K562 (cell line): ENCODE measurements at regions not wholly inside any gene's neighbourhood (a gene's known extent, or its start where the extent isn't known, plus 50 kb on each side); places are given as distances from the start of the nearest gene placed in this dataset.

Experiments
- ATAC-seq: fragments of 200-7000 bp; cut with Tn5 transposase; 3 replicates; pipeline ENCODE4 v1.9.1; 2020; ENCODE audit warnings: moderate library complexity
- BruUV-seq: library from RNA; stranded (reverse); fragments of 400-500 nt; replicated peaks from 2 replicates; lab custom pipeline; 2021; lab: Mats Ljungman, UMichigan
- CTCF ChIA-PET: fragments of 300-600 bp; formaldehyde crosslinking; extraction: SDS; loops from one replicate; lab custom pipeline; 2021; ENCODE audit warnings: low intra/inter-chr PET ratio; lab: Yijun Ruan, JAX
- POLR2A ChIA-PET: fragments of 300-600, 350-650 bp; sonication (Branson Sonifier 250); formaldehyde crosslinking; extraction: SDS; loops from one replicate; lab custom pipeline; 2021; ENCODE audit warnings: antibody characterized with exemption, inconsistent platforms; lab: Yijun Ruan, JAX
- DNase-seq, 4 experiments: peaks; one replicate each; pipeline versions ENCODE4 v3.0.0 to v3.0.0-alpha.2; 2011 to 2018; ENCODE audit warnings: low spot score in 3 of 4, mixed read lengths in 3 of 4; ENCODE audit errors: extremely low read depth in 1 of 4
- FAIRE-seq: peaks from 2 replicates; lab custom pipeline; 2011; peaks lifted over from hg19 to GRCh38; lab: Jason Lieb, UNC
- H2AFZ ChIP-seq: 2 replicates; pipeline ENCODE4 v1.6.0; 2011; ENCODE audit warnings: low read depth, low read length, control low read depth, inconsistent platforms
- H3K27ac ChIP-seq: fragments of 200-600 bp; 3 replicates; pipeline ENCODE4 v1.8.0; 2011; ENCODE audit warnings: low read depth, mild to moderate bottlenecking, control low read depth, inconsistent platforms, low read length, moderate library complexity, mixed read lengths; ENCODE audit errors: extremely low read depth
- H3K27me3 ChIP-seq, 2 experiments: fragments of 300-600 bp in 1 of 2; 2 replicates in 1 of 2; 3 replicates in 1 of 2; pipeline versions ENCODE4 v1.6.0 to v1.8.0; 2011; ENCODE audit warnings: inconsistent platforms in 2 of 2, low read length in 2 of 2, mild to moderate bottlenecking in 1 of 2, mixed read lengths in 1 of 2, moderate library complexity in 1 of 2; ENCODE audit not compliant: control insufficient read depth in 2 of 2, insufficient read depth in 2 of 2
- H3K36me3 ChIP-seq: fragments of 300-600 bp; 3 replicates; pipeline ENCODE4 v1.8.0; 2011; ENCODE audit warnings: mild to moderate bottlenecking, low read length, inconsistent platforms; ENCODE audit not compliant: control insufficient read depth, insufficient read depth
- H3K4me1 ChIP-seq, 2 experiments: fragments of 200-600 bp in 1 of 2; replicated peaks in 1 of 2; 2 replicates in 1 of 2; 3 replicates in 1 of 2; pipeline versions ENCODE4 v1.5.1 to v1.8.0; 2011; ENCODE audit warnings: inconsistent platforms in 2 of 2, low read length in 2 of 2, mild to moderate bottlenecking in 1 of 2, mixed read lengths in 1 of 2, moderate library complexity in 1 of 2; ENCODE audit not compliant: control insufficient read depth in 2 of 2, insufficient read depth in 2 of 2
- H3K4me2 ChIP-seq: 2 replicates; pipeline ENCODE4 v1.6.1; 2011; ENCODE audit warnings: low read length, control low read depth, inconsistent platforms, mixed read lengths; ENCODE audit not compliant: insufficient read depth
- H3K4me3 ChIP-seq: fragments of 200-600 bp; sonication (generic), shearing (Covaris generic); 2 replicates; pipeline ENCODE4 v1.5.1; 2016; ENCODE audit warnings: control low read depth, inconsistent platforms
- H3K79me2 ChIP-seq: fragments of 200-600 bp; 3 replicates; pipeline ENCODE4 v1.8.0; 2011; ENCODE audit warnings: low read length, inconsistent platforms; ENCODE audit not compliant: control insufficient read depth, insufficient read depth
- H3K9ac ChIP-seq, 2 experiments: 2 replicates each; pipeline versions ENCODE4 v1.6.0 to v1.6.1; 2011; ENCODE audit warnings: low read depth in 2 of 2, low read length in 2 of 2, control low read depth in 1 of 2, inconsistent platforms in 1 of 2, mild to moderate bottlenecking in 1 of 2, mixed read lengths in 1 of 2; ENCODE audit not compliant: insufficient read depth in 1 of 2
- H3K9me1 ChIP-seq: one replicate; pipeline ENCODE4 v1.6.0; 2011; ENCODE audit warnings: inconsistent platforms, mild to moderate bottlenecking, low read length, moderate library complexity; ENCODE audit not compliant: control insufficient read depth, insufficient read depth
- H3K9me3 ChIP-seq: replicated peaks from 2 replicates; pipeline ENCODE4 v1.5.1; 2011; ENCODE audit warnings: low read depth, low read length, inconsistent platforms; ENCODE audit not compliant: control insufficient read depth, insufficient read depth
- H4K20me1 ChIP-seq: replicated peaks from 2 replicates; pipeline ENCODE4 v1.6.1; 2011; ENCODE audit warnings: low read length, inconsistent platforms, mixed read lengths; ENCODE audit not compliant: control insufficient read depth, insufficient read depth
- CBX3 ChIP-seq, 2 experiments: IDR thresholded peaks; 1 replicate in 1 of 2; 2 replicates in 1 of 2; pipeline ENCODE4 v1.6.1; 2012; ENCODE audit warnings: inconsistent platforms in 2 of 2, low read length in 2 of 2, borderline replicate concordance in 1 of 2, control low read depth in 1 of 2
- CREB1 ChIP-seq, 2 experiments: sonication (generic) in 1 of 2; formaldehyde crosslinking in 1 of 2; IDR thresholded peaks; 2 replicates each; pipeline versions ENCODE4 v1.6.1 to v1.8.0; 2012 to 2022; ENCODE audit warnings: inconsistent platforms in 1 of 2, mild to moderate bottlenecking in 1 of 2, missing genetic modification reagents in 1 of 2, moderate library complexity in 1 of 2
- FOXK2 ChIP-seq, 2 experiments: fragments of 450-650 bp; IDR thresholded peaks in 1 of 2; conservative IDR thresholded peaks in 1 of 2; 2 replicates each; pipeline ENCODE4 v1.6.1; 2016; ENCODE audit warnings: low read depth in 2 of 2, mild to moderate bottlenecking in 1 of 2
- NR0B1 ChIP-seq: fragments of 450-650 bp; IDR thresholded peaks from one replicate; pipeline ENCODE4 v1.6.1; 2018; ENCODE audit warnings: mild to moderate bottlenecking, moderate library complexity; ENCODE audit not compliant: partially characterized antibody
- NUFIP1 ChIP-seq: fragments of 450-650 bp; IDR thresholded peaks from 2 replicates; pipeline ENCODE4 v1.6.1; 2018; ENCODE audit not compliant: partially characterized antibody
- PYGO2 ChIP-seq: fragments of 450-650 bp; IDR thresholded peaks from 2 replicates; pipeline ENCODE4 v1.6.1; 2016; ENCODE audit warnings: mild to moderate bottlenecking, missing genetic modification characterization, moderate library complexity, missing compliant biosample characterization
- RFX7 ChIP-seq: fragments of 250-450 bp; sonication (Bioruptor Pico); IDR thresholded peaks from 2 replicates; pipeline ENCODE4 v1.5.1; 2021; ENCODE audit warnings: mild to moderate bottlenecking
- RREB1 ChIP-seq: fragments of 250-450 bp; sonication (Bioruptor Pico); IDR thresholded peaks from 2 replicates; pipeline ENCODE4 v1.4.0; 2020
- STAG1 ChIP-seq: sonication (generic); formaldehyde crosslinking; IDR thresholded peaks from 2 replicates; pipeline ENCODE4 v1.5.0; 2020; ENCODE audit warnings: missing genetic modification reagents, borderline replicate concordance
- TAF1 ChIP-seq: IDR thresholded peaks from 2 replicates; pipeline ENCODE4 v1.6.1; 2011; ENCODE audit warnings: mild to moderate bottlenecking, low read length, moderate library complexity; ENCODE audit not compliant: insufficient read depth, control insufficient read depth, severe bottlenecking; ENCODE audit errors: extremely low read depth
- TFE3 ChIP-seq: fragments of 450-650 bp; formaldehyde crosslinking; IDR thresholded peaks from 2 replicates; pipeline ENCODE4 v1.4.0; 2020; ENCODE audit warnings: mild to moderate bottlenecking, mixed read lengths
- ZNF740 ChIP-seq, 3 experiments: fragments of 200-800 bp in 1 of 3; sonication (Bioruptor generic) in 1 of 3; sonication (generic) in 1 of 3; formaldehyde crosslinking in 1 of 3; IDR thresholded peaks; 2 replicates each; pipeline versions ENCODE4 v1.6.1 to v1.8.0; 2016 to 2022; ENCODE audit warnings: mild to moderate bottlenecking in 2 of 3, missing compliant biosample characterization in 2 of 3, missing genetic modification characterization in 2 of 3, missing genetic modification reagents in 1 of 3
- WGBS: fragments of 100-300 bp; shearing (Covaris generic); methylation state at CpG from one replicate; pipeline ENCODE4 v1.1.6; 2016; ENCODE audit warnings: low coverage, mixed read lengths; ENCODE audit not compliant: insufficient coverage; ENCODE audit errors: missing lambda C conversion rate; 5-methylcytosine and 5-hydroxymethylcytosine counted together
- in situ Hi-C: fragments of 300-500 bp; cut with MboI; formaldehyde crosslinking; loops from 4 replicates; pipeline ENCODE4 v1.15.0; 2018; ENCODE audit warnings: inconsistent platforms, mixed read lengths
- intact Hi-C: fragments of 100-400 bp; cut with micrococcal nuclease; formaldehyde crosslinking; loops from 2 replicates; pipeline ENCODE4 v1.14.2; 2022

GRCh38 chr12:93027041-93027440, 97.9 kb upstream of the EEA1 start:
- Histone ChIP-seq H3K79me2 (no peaks in the 10 kb centered on the region), H3K9me1 (no peaks in the 10 kb centered on the region), H3K4me2 (no peak overlapping the region), H3K4me1 (peaks cover 0 to 9% of the 10 kb centered on the region in 2 experiments; a peak in 3 of 5 replicates), H3K27ac (no peak overlapping the region), H3K4me3 (no peak overlapping the region), H3K9ac (no peak overlapping the region), H4K20me1 (no peaks in the 10 kb centered on the region), H3K27me3 (no peaks in the 10 kb centered on the region), H3K9me3 (no peaks in the 10 kb centered on the region), H2AFZ (no peak overlapping the region), H3K36me3 (no peaks in the 10 kb centered on the region)
- 69% methylated on average over 2 of the region's 2 CpGs for WGBS
- no TSS peak for BruUV-seq
- in situ Hi-C loops = no loop called here
- ChIA-PET POLR2A (no interaction called here), CTCF (no interaction called here)
- ATAC-seq = no peak
- FAIRE-seq = no peak
- intact Hi-C loops = loop anchor here (5.0 kb wide), 2 partner anchors 290 to 390 kb away; no protein-coding TSS in a partner anchor
- DNase-seq = no peak
- TF ChIP-seq FOXK2 (conservative IDR thresholded peaks at IDR 0.05 in 1 of 2, IDR thresholded peaks at IDR 0.05 in 1 of 2; ENCODE audit: low read depth in 2 of 2) = no peak
- no peak for TF ChIP-seq CBX3 (IDR thresholded peaks at IDR 0.05; ENCODE audit: borderline replicate concordance in 1 of 2, low read length in 2 of 2)
- TF ChIP-seq TAF1 = no peak
- TF ChIP-seq NUFIP1 = no peak
- TF ChIP-seq ZNF740 (CRISPR knock-in tag; IDR thresholded peaks at IDR 0.05) = no peak
- TF ChIP-seq ZNF740 (tag; IDR thresholded peaks at IDR 0.05) = no peak
- no peak for TF ChIP-seq NR0B1
- TF ChIP-seq CREB1 (IDR thresholded peaks at IDR 0.05) = no peak
- TF ChIP-seq CREB1 (CRISPR knock-in tag; IDR thresholded peaks at IDR 0.05) = no peak
- no peak for TF ChIP-seq PYGO2 (tag)
- TF ChIP-seq TFE3 (CRISPR knock-in tag) = no peak
- no peak for TF ChIP-seq RREB1 (CRISPR knock-in tag)
- no peak for TF ChIP-seq RFX7
- TF ChIP-seq STAG1 (CRISPR knock-in tag) = no peak
